K562 (cell line): ENCODE measurements at regions not wholly inside any gene's neighbourhood (a gene's known extent, or its start where the extent isn't known, plus 50 kb on each side); places are given as distances from the start of the nearest gene placed in this dataset.

Experiments used
- ATAC-seq: fragments of 200-7000 bp; cut with Tn5 transposase; 3 replicates; pipeline ENCODE4 v1.9.1; 2020; ENCODE audit warnings: moderate library complexity
- BruUV-seq: library from RNA; stranded (reverse); fragments of 400-500 nt; replicated peaks from 2 replicates; lab custom pipeline; 2021; lab: Mats Ljungman, UMichigan
- CTCF ChIA-PET: fragments of 300-600 bp; formaldehyde crosslinking; extraction: SDS; loops from one replicate; lab custom pipeline; 2021; ENCODE audit warnings: low intra/inter-chr PET ratio; lab: Yijun Ruan, JAX
- POLR2A ChIA-PET: fragments of 300-600, 350-650 bp; sonication (Branson Sonifier 250); formaldehyde crosslinking; extraction: SDS; loops from one replicate; lab custom pipeline; 2021; ENCODE audit warnings: antibody characterized with exemption, inconsistent platforms; lab: Yijun Ruan, JAX
- DNase-seq, 4 experiments: peaks; one replicate each; pipeline versions ENCODE4 v3.0.0 to v3.0.0-alpha.2; 2011 to 2018; ENCODE audit warnings: low spot score in 3 of 4, mixed read lengths in 3 of 4; ENCODE audit errors: extremely low read depth in 1 of 4
- FAIRE-seq: peaks from 2 replicates; lab custom pipeline; 2011; peaks lifted over from hg19 to GRCh38; lab: Jason Lieb, UNC
- H2AFZ ChIP-seq: 2 replicates; pipeline ENCODE4 v1.6.0; 2011; ENCODE audit warnings: low read depth, low read length, control low read depth, inconsistent platforms
- H3K27ac ChIP-seq: fragments of 200-600 bp; 3 replicates; pipeline ENCODE4 v1.8.0; 2011; ENCODE audit warnings: low read depth, mild to moderate bottlenecking, control low read depth, inconsistent platforms, low read length, moderate library complexity, mixed read lengths; ENCODE audit errors: extremely low read depth
- H3K27me3 ChIP-seq, 2 experiments: fragments of 300-600 bp in 1 of 2; 2 replicates in 1 of 2; 3 replicates in 1 of 2; pipeline versions ENCODE4 v1.6.0 to v1.8.0; 2011; ENCODE audit warnings: inconsistent platforms in 2 of 2, low read length in 2 of 2, mild to moderate bottlenecking in 1 of 2, mixed read lengths in 1 of 2, moderate library complexity in 1 of 2; ENCODE audit not compliant: control insufficient read depth in 2 of 2, insufficient read depth in 2 of 2
- H3K36me3 ChIP-seq: fragments of 300-600 bp; 3 replicates; pipeline ENCODE4 v1.8.0; 2011; ENCODE audit warnings: mild to moderate bottlenecking, low read length, inconsistent platforms; ENCODE audit not compliant: control insufficient read depth, insufficient read depth
- H3K4me1 ChIP-seq, 2 experiments: fragments of 200-600 bp in 1 of 2; replicated peaks in 1 of 2; 2 replicates in 1 of 2; 3 replicates in 1 of 2; pipeline versions ENCODE4 v1.5.1 to v1.8.0; 2011; ENCODE audit warnings: inconsistent platforms in 2 of 2, low read length in 2 of 2, mild to moderate bottlenecking in 1 of 2, mixed read lengths in 1 of 2, moderate library complexity in 1 of 2; ENCODE audit not compliant: control insufficient read depth in 2 of 2, insufficient read depth in 2 of 2
- H3K4me2 ChIP-seq: 2 replicates; pipeline ENCODE4 v1.6.1; 2011; ENCODE audit warnings: low read length, control low read depth, inconsistent platforms, mixed read lengths; ENCODE audit not compliant: insufficient read depth
- H3K4me3 ChIP-seq: fragments of 200-600 bp; sonication (generic), shearing (Covaris generic); 2 replicates; pipeline ENCODE4 v1.5.1; 2016; ENCODE audit warnings: control low read depth, inconsistent platforms
- H3K79me2 ChIP-seq: fragments of 200-600 bp; 3 replicates; pipeline ENCODE4 v1.8.0; 2011; ENCODE audit warnings: low read length, inconsistent platforms; ENCODE audit not compliant: control insufficient read depth, insufficient read depth
- H3K9ac ChIP-seq, 2 experiments: 2 replicates each; pipeline versions ENCODE4 v1.6.0 to v1.6.1; 2011; ENCODE audit warnings: low read depth in 2 of 2, low read length in 2 of 2, control low read depth in 1 of 2, inconsistent platforms in 1 of 2, mild to moderate bottlenecking in 1 of 2, mixed read lengths in 1 of 2; ENCODE audit not compliant: insufficient read depth in 1 of 2
- H3K9me1 ChIP-seq: one replicate; pipeline ENCODE4 v1.6.0; 2011; ENCODE audit warnings: inconsistent platforms, mild to moderate bottlenecking, low read length, moderate library complexity; ENCODE audit not compliant: control insufficient read depth, insufficient read depth
- H3K9me3 ChIP-seq: replicated peaks from 2 replicates; pipeline ENCODE4 v1.5.1; 2011; ENCODE audit warnings: low read depth, low read length, inconsistent platforms; ENCODE audit not compliant: control insufficient read depth, insufficient read depth
- H4K20me1 ChIP-seq: replicated peaks from 2 replicates; pipeline ENCODE4 v1.6.1; 2011; ENCODE audit warnings: low read length, inconsistent platforms, mixed read lengths; ENCODE audit not compliant: control insufficient read depth, insufficient read depth
- BRCA1 ChIP-seq, 2 experiments: fragments of 450-650 bp in 1 of 2; sonication (generic) in 1 of 2; formaldehyde crosslinking in 1 of 2; IDR thresholded peaks; 2 replicates each; pipeline versions ENCODE4 v1.5.0 to v1.6.1; 2017 to 2020; ENCODE audit warnings: mild to moderate bottlenecking in 1 of 2, missing genetic modification reagents in 1 of 2
- CREBBP ChIP-seq: IDR thresholded peaks from one replicate; pipeline ENCODE4 v1.6.1; 2012; ENCODE audit warnings: low read depth, mild to moderate bottlenecking, control low read depth, inconsistent platforms, low read length
- FOXA1 ChIP-seq: fragments of 450-650 bp; IDR thresholded peaks from 2 replicates; pipeline ENCODE4 v1.6.1; 2016; ENCODE audit warnings: mild to moderate bottlenecking, borderline replicate concordance
- GATAD2B ChIP-seq: fragments of 450-650 bp; IDR thresholded peaks from 2 replicates; pipeline ENCODE4 v1.6.1; 2017; ENCODE audit warnings: mild to moderate bottlenecking, borderline replicate concordance
- PURB ChIP-seq: sonication (generic); formaldehyde crosslinking; IDR thresholded peaks from 2 replicates; pipeline ENCODE4 v1.9.0; 2021; ENCODE audit warnings: low read depth, mild to moderate bottlenecking, missing genetic modification reagents
- WGBS: fragments of 100-300 bp; shearing (Covaris generic); methylation state at CpG from one replicate; pipeline ENCODE4 v1.1.6; 2016; ENCODE audit warnings: low coverage, mixed read lengths; ENCODE audit not compliant: insufficient coverage; ENCODE audit errors: missing lambda C conversion rate; 5-methylcytosine and 5-hydroxymethylcytosine counted together
- in situ Hi-C: fragments of 300-500 bp; cut with MboI; formaldehyde crosslinking; loops from 4 replicates; pipeline ENCODE4 v1.15.0; 2018; ENCODE audit warnings: inconsistent platforms, mixed read lengths
- intact Hi-C: fragments of 100-400 bp; cut with micrococcal nuclease; formaldehyde crosslinking; loops from 2 replicates; pipeline ENCODE4 v1.14.2; 2022
- TF ChIP-seq, protein P1 (sequence below): sonication (generic); formaldehyde crosslinking; IDR thresholded peaks from 2 replicates; pipeline ENCODE4 v1.8.0; 2022; ENCODE audit warnings: mild to moderate bottlenecking, missing genetic modification reagents

DNA sequence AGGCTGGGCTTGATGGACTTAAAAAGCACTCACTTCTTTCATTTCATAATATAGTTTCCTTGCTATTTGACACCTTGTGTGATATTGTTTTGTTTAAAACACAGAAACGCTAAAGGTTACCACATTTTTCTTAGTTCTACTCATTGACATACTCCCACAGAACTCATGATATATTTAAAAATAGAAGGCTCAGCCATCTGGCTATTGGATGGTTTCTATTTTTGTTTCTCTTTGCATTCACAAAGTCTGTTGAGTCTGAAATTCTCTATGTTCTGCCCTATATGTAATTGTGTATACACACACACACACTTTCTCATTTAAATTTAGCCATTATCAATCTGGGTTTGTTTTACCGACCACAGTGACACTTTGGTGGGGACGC lies 128.2 kb downstream of the SOX2 start:
- ChIA-PET CTCF (no interaction called here), POLR2A (no interaction called here)
- Histone ChIP-seq H3K27me3 (no peaks in the 10 kb centered on the region), H3K9me1 (no peaks in the 10 kb centered on the region), H3K9ac (no peak overlapping the region), H3K36me3 (no peaks in the 10 kb centered on the region), H3K4me1 (no peaks in the 10 kb centered on the region), H2AFZ (no peak overlapping the region), H3K27ac (no peak overlapping the region), H3K9me3 (no peaks in the 10 kb centered on the region), H3K79me2 (no peaks in the 10 kb centered on the region), H3K4me3 (no peak overlapping the region), H4K20me1 (no peaks in the 10 kb centered on the region), H3K4me2 (no peak overlapping the region)
- DNase-seq (no peak), FAIRE-seq (no peak), ATAC-seq (no peak)
- intact Hi-C loops (no loop called here), in situ Hi-C loops (no loop called here)
- BruUV-seq = no TSS peak
- TF ChIP-seq CREBBP (no peak), PURB (CRISPR knock-in tag) (no peak), BRCA1 (IDR thresholded peaks at IDR 0.05) (no peak), BRCA1 (CRISPR knock-in tag; IDR thresholded peaks at IDR 0.05) (no peak), GATAD2B (no peak)
- WGBS = 0% methylated on average over 3 of the region's 3 CpGs

DNA sequence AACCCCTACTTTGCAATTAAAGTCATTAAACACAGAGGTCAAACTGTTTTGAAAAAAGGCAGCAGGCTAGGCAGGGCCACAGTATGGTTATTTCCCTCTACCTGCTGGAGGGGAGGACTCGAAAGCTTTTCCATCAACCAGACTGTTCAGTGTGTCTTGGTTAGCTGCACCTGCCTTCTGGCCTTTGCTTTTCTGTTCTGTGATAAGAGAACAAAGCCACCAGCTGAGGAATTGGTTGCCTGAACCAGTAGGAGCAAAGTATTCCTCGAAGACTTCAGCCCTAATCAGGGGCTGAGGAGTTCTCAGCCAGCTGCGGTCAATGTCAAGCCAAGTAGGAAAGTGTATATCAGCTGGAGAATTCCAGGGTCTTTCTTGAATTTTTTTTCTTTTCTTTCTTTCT lies 132.5 kb downstream of the SOX2 start:
- ATAC-seq (no peak), FAIRE-seq (no peak), DNase-seq (no peak)
- Histone ChIP-seq H4K20me1 (no peaks in the 10 kb centered on the region), H3K4me2 (no peak overlapping the region), H3K9me3 (no peaks in the 10 kb centered on the region), H3K4me3 (no peak overlapping the region), H3K9me1 (no peaks in the 10 kb centered on the region), H2AFZ (no peak overlapping the region), H3K27me3 (no peaks in the 10 kb centered on the region), H3K79me2 (no peaks in the 10 kb centered on the region), H3K27ac (no peak overlapping the region), H3K36me3 (no peaks in the 10 kb centered on the region), H3K4me1 (no peaks in the 10 kb centered on the region), H3K9ac (no peak overlapping the region)
- WGBS = 0% methylated on average over 3 of the region's 3 CpGs
- POLR2A ChIA-PET = no interaction called here
- CTCF ChIA-PET = no interaction called here
- TF ChIP-seq, protein P1, sequence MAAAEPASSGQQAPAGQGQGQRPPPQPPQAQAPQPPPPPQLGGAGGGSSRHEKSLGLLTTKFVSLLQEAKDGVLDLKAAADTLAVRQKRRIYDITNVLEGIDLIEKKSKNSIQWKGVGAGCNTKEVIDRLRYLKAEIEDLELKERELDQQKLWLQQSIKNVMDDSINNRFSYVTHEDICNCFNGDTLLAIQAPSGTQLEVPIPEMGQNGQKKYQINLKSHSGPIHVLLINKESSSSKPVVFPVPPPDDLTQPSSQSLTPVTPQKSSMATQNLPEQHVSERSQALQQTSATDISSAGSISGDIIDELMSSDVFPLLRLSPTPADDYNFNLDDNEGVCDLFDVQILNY (CRISPR knock-in tag) = no peak
- no peak for TF ChIP-seq FOXA1
- BruUV-seq = no TSS peak
- in situ Hi-C loops = no loop called here
- intact Hi-C loops = no loop called here
